ENCODE measurements at regions not wholly inside any gene's neighbourhood (a gene's known extent, or its start where the extent isn't known, plus 50 kb on each side); places are given as distances from the start of the nearest gene placed in this dataset.

- TF ChIP-seq EP300 (conservative IDR thresholded peaks at IDR 0.05; ENCODE audit: poor library complexity, severe bottlenecking) (no peak), TAF1 (IDR thresholded peaks at IDR 0.05; ENCODE audit: low read depth) (no peak), RAD21 (conservative IDR thresholded peaks at IDR 0.05) (no peak), CTCF (IDR thresholded peaks at IDR 0.05; ENCODE audit: poor library complexity, severe bottlenecking) (no peak), MXI1 (conservative IDR thresholded peaks at IDR 0.05; ENCODE audit: poor library complexity, severe bottlenecking) (no peak), EZH2 (IDR thresholded peaks at IDR 0.05; ENCODE audit: borderline replicate concordance, insufficient read depth, low read length, poor library complexity, severe bottlenecking) (no peak), REST (IDR thresholded peaks at IDR 0.05; ENCODE audit: borderline replicate concordance) (no peak), SMC3 (conservative IDR thresholded peaks at IDR 0.05; ENCODE audit: poor library complexity) (no peak), POLR2AphosphoS5 (IDR thresholded peaks at IDR 0.05) (no peak)
- Histone ChIP-seq H3F3A (ENCODE audit: insufficient read depth, low read length, poor library complexity, severe bottlenecking) (no peaks in the 10 kb centered on the region), H3K4me2 (ENCODE audit: low read length) (no peak overlapping the region), H3K9me2 (ENCODE audit: insufficient read depth, low read length) (no peaks in the 10 kb centered on the region), H2AFZ (ENCODE audit: low read depth, low read length) (no peak overlapping the region), H3K79me2 (replicated peaks; ENCODE audit: insufficient read depth, low read length) (no peaks in the 10 kb centered on the region), H3K27ac (ENCODE audit: low read length) (no peak overlapping the region), H3K36me3 (ENCODE audit: insufficient read depth, low read length) (no peaks in the 10 kb centered on the region), H3K4me3 (ENCODE audit: low read length) (no peak overlapping the region), H3K9me3 (ENCODE audit: low read length) (no peaks in the 10 kb centered on the region), H4K20me1 (ENCODE audit: insufficient read depth) (no peaks in the 10 kb centered on the region), H3K27me3 (ENCODE audit: insufficient read depth, low read depth, low read length) (no peaks in the 10 kb centered on the region), H3K9ac (ENCODE audit: low read length) (no peak overlapping the region)
Measured at GRCh38 chr4:107402291-107402690, 317.7 kb downstream of the PAPSS1 start.

- no peak overlapping the region for H2AFZ ChIP-seq (ENCODE audit: low read depth, low read length)
- no peaks in the 10 kb centered on the region for H4K20me1 ChIP-seq (ENCODE audit: insufficient read depth)
- H3K27me3 ChIP-seq (ENCODE audit: insufficient read depth, low read depth, low read length): no peaks in the 10 kb centered on the region
- no peaks in the 10 kb centered on the region for H3K36me3 ChIP-seq (ENCODE audit: insufficient read depth, low read length)
- H3K9me3 ChIP-seq (ENCODE audit: low read length): no peaks in the 10 kb centered on the region
- no peak overlapping the region for H3K27ac ChIP-seq (ENCODE audit: low read length)
- TF ChIP-seq EP300 (conservative IDR thresholded peaks at IDR 0.05; ENCODE audit: poor library complexity, severe bottlenecking): no peak
- TF ChIP-seq CTCF (IDR thresholded peaks at IDR 0.05; ENCODE audit: poor library complexity, severe bottlenecking): no peak
- no peak for TF ChIP-seq POLR2AphosphoS5 (IDR thresholded peaks at IDR 0.05)
- TF ChIP-seq EZH2 (IDR thresholded peaks at IDR 0.05; ENCODE audit: borderline replicate concordance, insufficient read depth, low read length, poor library complexity, severe bottlenecking): no peak
- TF ChIP-seq REST (IDR thresholded peaks at IDR 0.05; ENCODE audit: borderline replicate concordance): no peak
- no peak for TF ChIP-seq SMC3 (conservative IDR thresholded peaks at IDR 0.05; ENCODE audit: poor library complexity)
- no peak for TF ChIP-seq RAD21 (conservative IDR thresholded peaks at IDR 0.05)
- TF ChIP-seq MXI1 (conservative IDR thresholded peaks at IDR 0.05; ENCODE audit: poor library complexity, severe bottlenecking): no peak
- no peak for TF ChIP-seq TAF1 (IDR thresholded peaks at IDR 0.05; ENCODE audit: low read depth)
- H3K9ac ChIP-seq (ENCODE audit: low read length): no peak overlapping the region
- no peak overlapping the region for H3K4me3 ChIP-seq (ENCODE audit: low read length)
- no peaks in the 10 kb centered on the region for H3K79me2 ChIP-seq (replicated peaks; ENCODE audit: insufficient read depth, low read length)
- no peak overlapping the region for H3K4me2 ChIP-seq (ENCODE audit: low read length)
- no peaks in the 10 kb centered on the region for H3K9me2 ChIP-seq (ENCODE audit: insufficient read depth, low read length)
- H3F3A ChIP-seq (ENCODE audit: insufficient read depth, low read length, poor library complexity, severe bottlenecking): no peaks in the 10 kb centered on the region
Measured at GRCh38 chr4:107392951-107393350, 327.1 kb downstream of the PAPSS1 start.

All from neural cell (in vitro differentiated cells).